WI38 (cell line): ENCODE measurements at regions not wholly inside any gene's neighbourhood (a gene's known extent, or its start where the extent isn't known, plus 50 kb on each side); places are given as distances from the start of the nearest gene placed in this dataset.
"Not testable (repeated sequence)": the region's sequence is repeated elsewhere in the genome, so short reads cannot be mapped to it uniquely, and the experiment has no call there.

ENCODE experiments used
- H3K4me3 ChIP-seq: 2 replicates; pipeline ENCODE4 v1.5.1; 2011; ENCODE audit warnings: low read depth, mild to moderate bottlenecking, control low read depth, low read length
- TF ChIP-seq, protein P1 (sequence below): IDR thresholded peaks from 2 replicates; pipeline ENCODE4 v1.5.1; 2012; ENCODE audit warnings: low read depth, mild to moderate bottlenecking, control low read depth, low read length

DNA sequence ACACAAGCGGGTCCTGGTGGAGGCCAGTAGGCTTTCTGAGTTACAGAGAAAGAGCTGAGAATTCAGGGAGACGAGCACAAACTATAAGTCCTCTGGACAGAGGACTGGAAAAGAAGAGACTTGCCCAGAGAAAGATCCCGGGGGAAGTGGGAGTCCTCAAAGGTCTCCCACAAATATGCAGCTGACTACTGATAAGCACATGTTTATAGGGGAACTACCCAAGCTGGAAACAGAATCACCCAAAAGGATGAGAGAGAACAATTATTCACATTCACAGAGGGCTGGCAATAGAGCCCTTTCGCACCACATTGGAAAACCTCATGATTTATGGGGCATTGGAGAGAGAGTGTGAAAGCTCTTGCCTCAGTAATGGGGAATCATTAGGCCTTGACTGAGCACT lies 337.6 kb downstream of the IRS1 start:
- TF ChIP-seq, protein P1, sequence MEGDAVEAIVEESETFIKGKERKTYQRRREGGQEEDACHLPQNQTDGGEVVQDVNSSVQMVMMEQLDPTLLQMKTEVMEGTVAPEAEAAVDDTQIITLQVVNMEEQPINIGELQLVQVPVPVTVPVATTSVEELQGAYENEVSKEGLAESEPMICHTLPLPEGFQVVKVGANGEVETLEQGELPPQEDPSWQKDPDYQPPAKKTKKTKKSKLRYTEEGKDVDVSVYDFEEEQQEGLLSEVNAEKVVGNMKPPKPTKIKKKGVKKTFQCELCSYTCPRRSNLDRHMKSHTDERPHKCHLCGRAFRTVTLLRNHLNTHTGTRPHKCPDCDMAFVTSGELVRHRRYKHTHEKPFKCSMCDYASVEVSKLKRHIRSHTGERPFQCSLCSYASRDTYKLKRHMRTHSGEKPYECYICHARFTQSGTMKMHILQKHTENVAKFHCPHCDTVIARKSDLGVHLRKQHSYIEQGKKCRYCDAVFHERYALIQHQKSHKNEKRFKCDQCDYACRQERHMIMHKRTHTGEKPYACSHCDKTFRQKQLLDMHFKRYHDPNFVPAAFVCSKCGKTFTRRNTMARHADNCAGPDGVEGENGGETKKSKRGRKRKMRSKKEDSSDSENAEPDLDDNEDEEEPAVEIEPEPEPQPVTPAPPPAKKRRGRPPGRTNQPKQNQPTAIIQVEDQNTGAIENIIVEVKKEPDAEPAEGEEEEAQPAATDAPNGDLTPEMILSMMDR = no peak
- no peak overlapping the region for H3K4me3 ChIP-seq

DNA sequence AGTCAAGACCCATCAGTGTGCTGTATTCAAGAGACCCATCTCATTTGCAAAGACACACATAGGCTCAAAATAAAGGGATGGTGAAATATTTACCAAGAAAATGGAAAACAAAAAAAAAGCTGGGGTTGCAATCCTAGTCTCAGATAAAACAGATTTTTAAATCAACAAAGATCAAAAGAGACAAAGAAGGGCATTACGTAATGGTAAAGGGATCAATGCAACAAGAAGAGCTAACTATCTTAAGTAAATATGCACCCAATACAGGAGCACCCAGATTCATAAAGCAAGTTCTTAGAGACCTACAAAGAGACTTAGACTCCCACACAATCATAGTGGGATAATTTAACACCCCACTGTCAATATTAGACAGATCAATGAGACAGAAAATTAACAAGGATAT lies 343.5 kb downstream of the IRS1 start:
- H3K4me3 ChIP-seq = not testable (repeated sequence)

DNA sequence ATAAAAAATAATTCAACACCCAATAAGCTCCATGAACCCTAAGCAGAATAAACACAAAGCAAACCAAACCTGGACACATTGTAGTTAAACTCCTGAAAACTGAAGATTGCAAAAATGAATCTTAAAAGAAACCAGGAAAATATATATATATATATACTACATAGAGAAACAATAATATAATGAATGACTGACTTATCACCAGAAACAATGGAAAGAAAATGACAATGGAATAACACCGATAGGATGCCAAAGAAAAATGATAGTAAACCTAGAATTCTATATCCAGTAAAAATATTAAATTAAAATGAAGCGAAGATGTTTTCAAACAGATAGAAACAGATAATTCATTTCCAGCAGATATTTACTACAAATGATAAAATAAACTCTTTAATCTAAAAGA lies 346.9 kb downstream of the IRS1 start:
- H3K4me3 ChIP-seq = no peak overlapping the region
- TF ChIP-seq, protein P1 = no peak

DNA sequence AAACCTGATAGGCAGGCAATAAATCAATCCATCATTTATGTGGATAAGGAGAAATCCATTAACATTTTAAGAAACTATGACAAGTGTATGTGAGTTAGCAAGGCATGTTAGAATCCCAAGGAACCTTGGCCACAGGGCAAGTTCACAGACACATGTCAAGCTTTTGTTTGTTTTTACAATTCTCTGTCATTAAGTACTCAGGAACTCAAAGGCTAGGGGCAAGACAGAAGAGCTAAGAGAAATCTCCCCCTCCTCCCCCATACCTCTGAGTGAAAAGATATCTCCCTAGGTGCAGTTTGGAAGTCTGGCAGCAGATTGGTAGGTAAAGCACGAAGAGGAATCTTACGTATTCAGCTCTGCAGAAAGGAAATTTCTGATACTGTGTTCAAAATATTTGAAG lies 348.1 kb downstream of the IRS1 start:
- H3K4me3 ChIP-seq = no peak overlapping the region
- TF ChIP-seq, protein P1 = no peak

DNA sequence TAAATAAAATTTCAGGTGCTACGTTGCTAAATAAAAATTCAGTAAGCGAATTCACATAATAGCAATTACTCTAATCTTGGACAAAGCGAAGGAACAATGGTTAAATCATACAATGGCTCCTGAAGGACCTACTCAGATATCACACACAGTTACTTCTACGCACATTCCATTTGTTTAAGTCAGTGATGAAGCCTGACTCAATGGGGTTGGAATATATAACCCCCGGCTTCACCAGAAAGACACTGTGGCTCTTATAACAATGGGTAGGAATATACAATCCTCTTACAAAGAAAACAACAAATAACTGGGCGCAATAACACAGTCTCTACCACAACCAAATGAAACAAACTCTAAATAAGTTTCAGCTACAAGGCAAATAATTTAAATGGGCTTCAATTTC lies 349.5 kb downstream of the IRS1 start:
- H3K4me3 ChIP-seq = no peak overlapping the region
- TF ChIP-seq, protein P1 = no peak

DNA sequence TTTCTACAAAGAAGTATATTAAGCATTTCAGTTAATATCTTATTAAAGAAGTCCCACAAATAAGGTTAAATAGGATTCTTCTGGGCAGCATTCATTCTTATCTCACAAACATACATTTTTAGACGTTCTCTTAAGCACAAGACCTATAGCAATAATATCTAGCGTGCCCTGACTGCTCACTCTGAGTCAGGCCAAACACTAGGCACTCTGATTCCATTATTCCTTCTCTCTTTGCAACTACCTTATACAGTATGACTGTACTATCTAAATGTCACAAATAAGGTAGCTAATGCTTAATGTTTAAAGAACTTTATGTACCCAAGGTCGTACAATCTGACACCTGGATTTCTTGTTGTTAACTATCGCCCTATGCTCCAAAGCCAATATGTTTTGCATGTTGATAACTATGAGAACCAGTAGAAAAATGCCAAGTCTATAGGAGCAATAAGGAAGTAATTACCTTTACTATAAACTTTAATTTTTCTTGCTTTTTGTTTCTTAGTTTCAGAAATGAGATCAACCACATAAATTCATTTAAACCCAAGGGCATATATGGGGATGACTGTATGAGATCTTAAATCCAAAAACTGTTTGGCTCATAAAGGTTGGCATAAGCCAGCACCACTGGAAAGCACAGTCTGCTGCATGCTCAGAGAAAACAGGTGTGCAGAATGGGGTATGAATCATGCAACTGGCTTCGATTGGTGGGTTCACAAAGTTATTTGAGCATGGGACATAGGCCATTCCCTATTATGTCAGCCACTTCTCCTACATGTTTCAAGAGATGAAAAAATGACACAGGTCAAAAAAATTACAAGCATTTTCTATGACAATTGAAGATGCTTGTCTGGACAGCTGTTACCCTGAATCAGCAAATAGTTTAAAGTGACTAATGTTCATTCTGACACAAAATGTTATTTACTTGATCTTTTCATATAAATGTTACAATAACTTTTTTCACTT lies 352.0 kb downstream of the IRS1 start:
- no peak overlapping the region for H3K4me3 ChIP-seq
- TF ChIP-seq, protein P1 = no peak

DNA sequence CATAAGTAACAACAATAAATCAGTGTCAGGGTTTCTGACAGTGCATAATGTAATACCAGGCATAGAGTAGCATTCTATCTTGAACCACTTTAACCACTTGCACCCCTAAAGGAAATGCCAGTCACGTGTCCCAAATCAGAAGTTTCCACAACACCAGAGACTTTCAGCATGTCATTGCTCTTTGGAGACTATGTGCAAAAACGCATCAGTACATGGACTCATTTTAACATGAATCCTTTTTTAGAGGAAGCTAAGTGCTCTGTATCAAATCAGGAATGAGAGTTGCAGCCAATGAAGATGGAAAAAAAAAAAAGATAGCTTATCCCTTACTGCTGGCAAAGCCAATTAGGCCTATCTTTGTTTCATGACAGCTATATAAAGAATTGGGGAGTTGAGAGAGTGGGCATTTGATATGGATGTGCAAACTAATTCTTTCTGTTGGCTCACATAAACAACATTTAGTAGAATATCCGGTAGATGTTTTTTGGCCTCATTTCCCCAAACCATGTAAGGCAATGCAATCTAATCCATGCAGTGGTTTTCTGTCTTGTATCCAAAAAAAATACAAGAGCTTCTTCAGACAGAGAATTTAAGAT lies 353.1 kb downstream of the IRS1 start:
- TF ChIP-seq, protein P1 = no peak
- no peak overlapping the region for H3K4me3 ChIP-seq
